ENCODE measurements at regions not wholly inside any gene's neighbourhood (a gene's known extent, or its start where the extent isn't known, plus 50 kb on each side); places are given as distances from the start of the nearest gene placed in this dataset.
"Not testable (repeated sequence)": the region's sequence is repeated elsewhere in the genome, so short reads cannot be mapped to it uniquely, and the experiment has no call there.

DNA sequence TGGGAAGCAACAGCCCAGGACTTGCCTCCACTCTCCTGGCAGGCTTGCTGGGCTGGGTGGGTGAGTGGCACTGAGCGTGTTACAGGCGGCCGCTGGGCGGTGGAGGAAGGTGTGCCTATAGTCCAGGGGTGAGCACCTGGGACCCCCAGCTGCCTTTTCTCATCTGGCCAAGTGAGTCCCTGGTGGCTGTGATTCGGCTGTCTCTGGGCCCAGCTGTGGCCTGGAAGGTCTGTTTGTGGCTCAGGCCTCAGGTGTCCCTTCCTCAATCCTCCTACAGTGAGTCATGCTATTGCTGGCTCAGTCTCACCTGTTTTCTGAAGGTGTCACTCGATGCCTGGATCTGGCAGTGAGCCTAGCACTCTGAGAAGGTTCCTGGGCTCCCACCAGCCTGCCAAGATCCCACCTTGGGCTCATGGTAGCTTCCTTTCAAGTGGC, 564.2 kb downstream of the PTPRU start:
- no peak for DNase-seq

- DNase-seq, result no peak
Observed at GRCh38 chr1:29800120-29800519, 563.8 kb downstream of the PTPRU start.

DNA sequence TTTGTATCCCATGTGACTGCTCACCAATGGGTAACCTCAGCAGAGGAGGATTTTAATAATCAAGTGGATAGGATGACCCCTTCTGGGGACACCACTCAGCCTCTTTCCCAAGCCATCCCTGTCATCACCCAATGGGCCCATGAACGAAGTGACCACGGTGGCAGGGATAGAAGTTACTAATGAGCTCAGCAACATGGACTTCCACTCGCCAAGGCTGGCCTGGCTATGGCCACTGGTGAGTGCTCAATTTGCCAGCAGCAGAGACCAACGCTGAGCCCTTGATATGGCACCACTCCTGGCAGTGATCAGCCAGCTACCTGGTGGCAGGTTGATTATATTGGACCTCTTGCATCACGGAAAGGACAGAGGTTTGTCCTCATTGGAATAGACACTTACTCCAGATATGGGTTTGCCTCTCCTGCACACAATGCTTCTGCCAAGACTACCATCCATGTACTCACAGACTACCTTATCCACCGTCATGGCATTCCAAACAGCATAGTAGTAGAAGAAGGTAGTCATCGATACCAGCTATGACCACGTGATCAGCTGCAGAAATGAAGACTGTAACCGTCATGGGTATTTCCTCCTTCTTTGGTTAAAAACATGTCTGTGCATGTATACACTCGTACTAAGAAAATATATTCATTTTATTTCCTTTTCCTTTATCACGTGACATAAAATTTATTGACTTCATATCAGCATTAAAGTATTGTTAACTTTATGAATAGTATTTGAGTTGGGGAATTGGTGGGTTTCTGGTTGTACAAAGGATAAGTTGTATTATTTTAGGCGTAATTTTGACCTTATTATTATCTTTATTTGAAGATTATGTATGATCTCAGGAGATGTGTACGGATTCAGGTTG, 562.6 kb downstream of the PTPRU start:
- no peak for DNase-seq

DNA sequence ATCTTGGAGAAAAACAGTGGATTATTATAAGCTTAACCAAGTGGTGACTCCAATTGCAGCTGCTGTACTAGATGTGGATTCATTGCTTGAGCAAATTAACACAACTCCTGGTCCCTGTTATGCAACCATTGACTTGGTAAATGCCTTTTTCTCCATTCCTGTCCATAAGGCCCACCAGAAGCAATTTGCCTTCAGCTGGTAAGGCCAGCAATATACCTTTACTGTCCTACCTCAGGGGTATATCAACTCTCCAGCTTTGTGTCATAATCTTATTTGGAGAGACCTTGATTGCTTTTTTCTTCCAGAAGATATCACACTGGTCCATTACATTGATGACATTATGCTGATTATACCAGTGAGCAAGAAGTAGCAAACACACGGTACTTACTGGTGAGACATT, 560.8 kb downstream of the PTPRU start:
- not testable (repeated sequence) for DNase-seq

DNA sequence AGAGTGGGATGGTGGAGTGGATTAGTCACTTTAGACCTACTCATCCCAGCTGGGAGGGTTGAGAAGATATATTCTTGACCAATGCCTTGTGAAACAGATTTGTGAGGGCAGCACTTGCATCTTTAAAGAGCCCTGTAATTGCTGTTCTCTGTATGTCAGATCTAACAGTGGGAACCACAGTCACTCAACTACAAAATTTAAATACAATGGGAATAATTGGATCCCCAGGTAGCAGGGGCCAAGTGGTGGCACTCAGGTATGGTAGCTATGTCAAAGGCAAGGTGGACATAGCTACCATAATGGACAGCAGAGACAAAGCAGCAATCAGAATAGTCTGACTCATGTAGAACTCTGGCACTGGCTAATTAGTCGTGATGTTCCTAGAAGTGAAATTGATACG, 559.6 kb downstream of the PTPRU start:
- DNase-seq, result not testable (repeated sequence)

DNA sequence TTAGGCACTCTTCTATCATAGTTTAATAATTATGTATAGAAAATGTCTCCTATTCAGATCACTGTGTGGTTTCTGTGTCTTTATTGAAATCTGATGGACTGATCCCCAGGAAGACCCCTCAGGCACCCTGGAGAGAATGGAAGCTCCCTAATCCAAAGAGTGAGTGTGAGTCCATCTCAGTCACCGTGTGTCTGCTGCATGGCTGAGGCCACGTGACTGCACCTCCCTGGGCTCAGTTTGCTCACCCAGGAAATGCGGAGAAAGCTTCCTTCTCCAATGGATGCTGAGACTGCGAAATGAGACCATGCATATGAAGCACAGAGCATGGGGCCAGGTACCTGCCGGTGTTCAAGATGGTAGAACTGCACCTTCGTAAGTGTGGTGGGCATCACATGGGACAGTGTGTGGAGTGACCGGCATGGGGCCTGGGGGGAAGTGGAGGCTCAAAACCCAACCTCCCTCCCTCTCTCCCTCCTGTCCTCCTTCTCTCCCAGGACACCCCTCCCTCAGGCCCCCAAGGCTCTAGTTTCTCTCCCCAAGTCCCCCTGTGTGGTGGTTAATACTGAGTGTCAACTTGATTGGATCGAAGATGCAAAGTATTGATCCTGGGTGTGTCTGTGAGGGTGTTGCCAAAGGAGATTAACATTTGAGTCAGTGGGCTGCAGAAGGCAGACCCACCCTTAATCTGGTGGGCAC, 557.5 kb downstream of the PTPRU start:
- DNase-seq, result no peak

DNA sequence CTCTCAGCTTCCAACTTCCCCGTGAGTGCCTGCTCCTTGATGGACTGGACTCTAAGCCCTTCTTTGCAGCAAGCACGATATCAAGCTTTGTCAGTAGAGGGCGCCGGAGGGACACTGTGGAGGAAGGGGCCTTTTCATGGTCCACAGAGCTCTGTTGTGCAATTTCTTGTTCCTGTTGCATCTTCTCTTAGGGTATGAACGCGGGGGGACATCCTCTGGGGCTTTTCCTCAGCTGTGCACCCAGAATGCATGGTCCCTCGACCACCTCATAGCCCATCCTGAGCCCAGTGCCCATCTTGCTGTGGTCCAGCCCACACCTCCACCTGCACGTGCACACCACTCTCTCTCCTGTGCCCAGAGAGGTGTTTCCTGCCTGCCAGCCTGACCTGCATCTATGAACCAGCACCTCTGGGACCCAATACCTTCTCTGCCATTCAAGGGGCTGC, 556.8 kb downstream of the PTPRU start:
- peak; percentile 32 to 35 for DNase-seq

- no peak for DNase-seq
Observed at GRCh38 chr1:29789910-29790247, 553.6 kb downstream of the PTPRU start.

DNA sequence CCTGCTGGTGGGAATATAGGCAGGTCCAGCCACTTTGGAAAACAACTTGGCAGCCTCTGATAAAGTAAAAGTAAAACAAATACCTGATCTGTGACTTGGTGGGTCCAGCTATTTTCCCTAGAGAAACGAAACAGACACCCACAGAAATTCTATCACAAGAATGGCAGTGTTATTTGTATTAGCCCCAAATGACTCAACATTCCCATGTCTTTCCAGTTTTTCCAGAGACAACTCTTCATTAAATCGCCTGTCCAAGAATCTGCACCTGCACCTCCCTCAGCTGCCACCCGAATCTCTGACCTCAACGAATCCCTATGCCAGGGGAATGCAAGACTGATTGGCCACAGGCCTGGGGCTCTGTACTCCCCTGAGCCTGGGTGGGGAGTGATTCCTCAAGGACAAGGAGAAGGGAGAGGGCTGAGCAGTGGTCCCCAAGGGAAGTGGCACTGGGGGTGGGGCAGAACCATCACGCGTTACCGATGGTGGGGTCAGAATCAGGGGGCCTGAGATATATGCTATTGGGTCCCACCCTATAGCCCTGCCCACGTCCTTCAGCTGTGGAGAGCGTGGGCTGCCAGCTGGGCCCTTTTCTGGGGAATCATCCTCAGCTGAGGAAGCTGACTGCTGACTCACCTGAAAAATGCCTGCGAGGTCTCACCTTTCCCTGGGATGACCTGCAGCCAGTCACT, 553.0 kb downstream of the PTPRU start:
- no peak for DNase-seq

DNA sequence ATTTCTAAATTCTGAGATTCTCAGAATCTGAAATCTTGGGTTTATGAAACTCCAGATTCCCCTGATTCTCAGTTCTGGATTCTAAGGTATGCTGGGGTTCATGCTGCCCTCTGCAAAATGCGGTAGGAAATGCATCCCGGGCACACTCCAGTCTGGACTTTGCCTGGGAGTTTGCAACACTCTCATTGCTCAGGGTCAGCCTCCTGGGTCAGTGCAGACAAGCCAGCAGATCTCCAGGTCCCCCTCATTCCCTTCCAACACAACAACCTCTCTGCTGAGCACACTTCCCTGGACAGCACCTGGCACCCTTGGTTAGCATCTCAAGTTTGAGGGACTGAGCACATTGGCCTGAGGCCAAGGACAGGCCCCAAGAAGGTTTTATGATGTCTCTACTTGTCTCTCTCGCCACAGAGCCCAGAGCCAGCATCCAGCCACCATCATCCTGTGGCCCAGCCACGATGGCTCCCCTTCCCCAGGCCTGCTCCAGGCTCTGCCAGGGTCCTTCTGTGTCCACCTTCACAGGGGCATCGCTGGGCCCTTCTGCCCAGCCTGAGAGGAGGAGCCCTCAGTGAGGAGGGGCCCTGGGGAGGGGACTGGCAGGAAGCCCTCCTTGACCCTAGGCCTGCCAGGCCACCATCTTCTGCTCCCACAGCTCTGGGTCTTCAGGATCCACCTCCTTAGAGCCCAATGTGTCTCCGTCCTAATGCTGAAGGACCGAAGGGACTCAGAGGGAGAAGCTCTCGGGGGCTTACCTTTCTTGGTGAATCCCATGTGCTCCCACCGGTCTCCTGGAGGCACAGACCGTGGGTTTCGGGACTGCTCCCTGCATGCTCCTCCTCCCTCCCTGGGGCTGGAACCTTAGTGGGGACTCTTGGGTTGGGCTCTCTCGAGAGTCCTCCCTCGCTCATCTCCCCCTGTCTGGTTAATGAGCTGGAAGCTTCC, 550.7 kb downstream of the PTPRU start:
- no peak for DNase-seq

GRCh38 chr1:29786195-29786594, 549.9 kb downstream of the PTPRU start:
- no peak for DNase-seq

DNA sequence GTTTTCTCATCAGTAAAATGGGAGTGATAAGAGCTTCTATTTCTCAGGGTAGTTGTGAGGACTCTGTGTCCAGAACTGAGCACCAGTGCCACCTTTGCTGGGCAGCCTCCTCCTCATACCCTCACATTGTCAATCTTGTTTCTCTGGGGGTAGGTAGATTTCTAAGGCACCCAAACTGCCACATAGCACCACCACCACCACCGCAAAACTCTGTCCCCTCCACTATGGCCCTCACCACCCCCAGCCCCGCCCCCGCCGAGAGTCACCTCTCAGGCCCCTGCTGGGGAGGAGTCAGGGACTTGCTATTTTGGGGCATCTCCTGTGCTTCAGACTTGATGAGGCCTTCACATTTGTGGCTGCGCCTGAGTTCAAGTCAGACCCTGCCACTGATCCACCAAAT, 549.2 kb downstream of the PTPRU start:
- DNase-seq, result no peak

GRCh38 chr1:29785137-29785527, 548.8 kb downstream of the PTPRU start:
- DNase-seq, result no peak

GRCh38 chr1:29784276-29785136, 548.2 kb downstream of the PTPRU start:
- no peak for DNase-seq

DNA sequence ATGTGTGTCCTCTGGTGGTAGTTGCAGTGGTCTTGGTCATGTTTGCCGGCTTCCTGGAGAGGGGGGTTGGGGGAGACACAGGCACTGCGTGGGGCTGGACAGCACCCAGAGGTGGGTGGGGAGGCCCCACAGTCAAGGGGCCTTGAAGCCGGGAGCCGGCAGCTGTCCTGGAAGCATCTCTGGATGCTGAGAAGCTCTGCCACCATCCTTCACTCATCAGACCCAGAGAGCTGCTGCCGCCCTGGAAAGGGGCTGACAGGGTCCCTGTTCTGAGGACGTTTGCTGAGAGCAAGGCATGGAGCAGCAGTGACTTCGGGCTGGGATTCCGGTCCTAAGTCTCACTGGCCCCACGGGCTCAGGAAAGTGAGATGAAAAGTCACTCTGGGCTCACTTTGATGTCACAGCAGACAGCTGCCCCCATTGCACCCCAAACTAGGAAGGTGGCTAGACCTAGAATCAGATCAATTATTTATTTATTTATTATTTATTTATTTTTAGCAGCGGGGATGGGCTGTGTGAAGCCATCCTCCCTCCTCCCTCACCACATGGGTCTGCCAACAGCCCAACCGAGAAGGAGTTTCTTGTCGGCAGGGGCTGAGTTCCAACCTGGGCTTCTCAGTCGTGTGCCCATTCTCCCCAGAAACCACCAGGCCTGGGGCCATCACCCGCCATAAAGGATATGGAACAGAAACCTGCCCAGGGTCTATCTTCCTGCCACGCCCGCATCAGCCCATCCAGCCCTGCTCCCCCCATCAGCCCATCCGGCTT, 547.4 kb downstream of the PTPRU start:
- DNase-seq, result no peak

DNA sequence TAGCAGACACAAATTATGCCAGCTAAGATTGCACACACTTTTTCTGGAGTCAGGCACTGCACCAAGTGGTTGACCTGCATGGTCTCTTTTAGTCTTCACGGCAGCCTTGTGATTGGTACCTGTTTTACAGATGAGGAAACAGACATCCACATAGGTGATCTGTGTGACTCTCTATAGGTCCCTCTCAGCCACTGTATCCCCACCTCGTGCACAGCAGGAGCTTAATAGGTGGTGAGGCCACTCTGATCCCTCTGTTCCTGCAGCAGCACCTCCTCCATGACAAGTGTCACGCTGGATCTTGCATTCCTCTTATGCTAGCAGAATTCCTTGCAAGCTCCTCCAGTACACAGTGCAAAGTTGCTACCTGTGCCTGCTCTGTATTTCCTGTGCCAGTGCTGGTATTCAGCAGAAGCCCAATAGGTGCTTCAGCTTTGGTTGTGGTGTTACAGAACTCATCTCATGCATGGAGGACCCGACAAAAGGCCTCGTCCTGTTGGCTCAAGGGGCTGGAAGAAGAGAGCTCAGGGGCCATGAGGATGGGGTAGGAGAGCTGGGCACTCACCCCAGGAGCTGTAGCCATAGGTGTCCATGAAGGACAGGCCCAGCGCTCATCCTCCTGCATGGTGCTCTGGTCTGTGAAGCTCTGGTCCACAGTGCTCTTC, 546.7 kb downstream of the PTPRU start:
- DNase-seq, result no peak

DNA sequence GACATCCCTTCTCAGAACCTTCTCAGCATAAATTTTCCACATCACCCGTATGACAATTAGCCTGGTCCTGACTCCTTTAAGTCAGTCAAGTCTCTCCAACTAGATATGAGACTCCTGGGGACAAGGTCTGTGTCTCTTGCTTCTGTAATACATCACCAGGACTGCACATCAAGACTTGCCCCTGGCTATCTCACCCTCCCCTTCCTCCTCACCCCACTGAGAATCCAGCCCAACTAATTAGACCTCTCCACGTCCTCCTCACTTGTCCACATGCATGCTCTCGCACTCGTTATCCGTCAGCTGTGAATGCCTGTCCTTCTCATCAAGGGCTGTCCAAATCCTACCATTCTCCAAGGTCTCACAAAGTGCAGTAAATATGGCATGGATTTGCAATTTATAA, 542.8 kb downstream of the PTPRU start:
- no peak for DNase-seq

GRCh38 chr1:29777522-29777921, 541.2 kb downstream of the PTPRU start:
- DNase-seq, result no peak

- no peak for DNase-seq
Observed at GRCh38 chr1:29774355-29774754, 538.0 kb downstream of the PTPRU start.

GRCh38 chr1:29772584-29773100, 536.3 kb downstream of the PTPRU start:
- DNase-seq, result no peak

Measured in CD4-positive, alpha-beta T cell treated with Interleukin-1 beta for 1 hour (primary cell).